ENCODE measurements at regions not wholly inside any gene's neighbourhood (a gene's known extent, or its start where the extent isn't known, plus 50 kb on each side); places are given as distances from the start of the nearest gene placed in this dataset.

- H3K4me2 ChIP-seq (ENCODE audit: insufficient read depth, low read length), result no peak overlapping the region
- H3K9me1 ChIP-seq (replicated peaks; ENCODE audit: control insufficient read depth, extremely low read depth, insufficient read depth, low read length), result no peaks in the 10 kb centered on the region
- H3K27me3 ChIP-seq (ENCODE audit: control insufficient read depth in 2 of 2, insufficient read depth in 2 of 2, low read length in 2 of 2), result peaks cover 13 to 29% of the 10 kb centered on the region in 2 experiments
- H2AFZ ChIP-seq (ENCODE audit: low read depth, low read length), result no peak overlapping the region
- H3K27ac ChIP-seq (ENCODE audit: insufficient read depth, low read depth, low read length), result no peak overlapping the region
- FAIRE-seq (no peak), DNase-seq (ENCODE audit: low read depth, low spot score) (no peak)
- TF ChIP-seq, protein P1, sequence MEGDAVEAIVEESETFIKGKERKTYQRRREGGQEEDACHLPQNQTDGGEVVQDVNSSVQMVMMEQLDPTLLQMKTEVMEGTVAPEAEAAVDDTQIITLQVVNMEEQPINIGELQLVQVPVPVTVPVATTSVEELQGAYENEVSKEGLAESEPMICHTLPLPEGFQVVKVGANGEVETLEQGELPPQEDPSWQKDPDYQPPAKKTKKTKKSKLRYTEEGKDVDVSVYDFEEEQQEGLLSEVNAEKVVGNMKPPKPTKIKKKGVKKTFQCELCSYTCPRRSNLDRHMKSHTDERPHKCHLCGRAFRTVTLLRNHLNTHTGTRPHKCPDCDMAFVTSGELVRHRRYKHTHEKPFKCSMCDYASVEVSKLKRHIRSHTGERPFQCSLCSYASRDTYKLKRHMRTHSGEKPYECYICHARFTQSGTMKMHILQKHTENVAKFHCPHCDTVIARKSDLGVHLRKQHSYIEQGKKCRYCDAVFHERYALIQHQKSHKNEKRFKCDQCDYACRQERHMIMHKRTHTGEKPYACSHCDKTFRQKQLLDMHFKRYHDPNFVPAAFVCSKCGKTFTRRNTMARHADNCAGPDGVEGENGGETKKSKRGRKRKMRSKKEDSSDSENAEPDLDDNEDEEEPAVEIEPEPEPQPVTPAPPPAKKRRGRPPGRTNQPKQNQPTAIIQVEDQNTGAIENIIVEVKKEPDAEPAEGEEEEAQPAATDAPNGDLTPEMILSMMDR (IDR thresholded peaks at IDR 0.05; ENCODE audit: extremely low read depth in 1 of 2, insufficient read depth in 1 of 2, low read depth in 1 of 2, low read length in 2 of 2), result no peak
- TF ChIP-seq MAX (IDR thresholded peaks at IDR 0.05; ENCODE audit: insufficient read depth, insufficient read length) (no peak), GATA2 (IDR thresholded peaks at IDR 0.05; ENCODE audit: insufficient read depth, insufficient read length, low read depth, low read length) (no peak), POLR2A (IDR thresholded peaks at IDR 0.05; ENCODE audit: low read depth, low read length) (no peak), FOS (IDR thresholded peaks at IDR 0.05; ENCODE audit: borderline replicate concordance, insufficient read depth, low read length) (no peak), MYC (IDR thresholded peaks at IDR 0.05; ENCODE audit: low read depth, low read length) (no peak), JUN (IDR thresholded peaks at IDR 0.05; ENCODE audit: borderline replicate concordance, insufficient read depth, insufficient read length, low read depth) (no peak), POLR2AphosphoS5 (IDR thresholded peaks at IDR 0.05; ENCODE audit: insufficient read depth, low read depth, low read length) (no peak), EZH2 (IDR thresholded peaks at IDR 0.05; ENCODE audit: borderline replicate concordance, low read depth, low read length, severe bottlenecking) (no peak)
- no peak overlapping the region for H3K4me3 ChIP-seq (replicated peaks in 1 of 3; ENCODE audit: insufficient read depth in 1 of 3, low read depth in 1 of 3, low read length in 3 of 3)
- intact Hi-C loops (cut with micrococcal nuclease) (no loop called here), dilution Hi-C loops (cut with MboI; ENCODE audit: extremely low pct_ligation_motif_present, low sequenced_read_pairs) (no loop called here)
- no peak overlapping the region for H3K9ac ChIP-seq (replicated peaks; ENCODE audit: extremely low read depth, insufficient read depth, low read length)
- CTCF ChIA-PET, result interaction anchor here (2.7 kb wide), 1 partner anchor 9 kb away, joined by 8 read pairs; no protein-coding TSS in a partner anchor
- no peaks in the 10 kb centered on the region for H3K9me3 ChIP-seq (replicated peaks; ENCODE audit: control insufficient read depth, insufficient read depth, low read length)
- H3K4me1 ChIP-seq (ENCODE audit: control insufficient read depth, extremely low read depth, insufficient read depth, low read length), result no peaks in the 10 kb centered on the region
- no TSS peak for BruUV-seq (replicated peaks)
- no peaks in the 10 kb centered on the region for H3K79me2 ChIP-seq (ENCODE audit: control insufficient read depth, insufficient read depth, low read length)
- no peaks in the 10 kb centered on the region for H4K20me1 ChIP-seq (replicated peaks; ENCODE audit: control insufficient read depth, extremely low read depth, insufficient read depth, low read length)
- POLR2A ChIA-PET, result no interaction called here
- no peaks in the 10 kb centered on the region for H3K36me3 ChIP-seq (ENCODE audit: control insufficient read depth in 2 of 2, extremely low read depth in 1 of 2, insufficient read depth in 2 of 2, low read length in 2 of 2)
These were observed 453.7 kb downstream of the SETD4 start for GRCh38 chr21:35606578-35606977.

All from endothelial cell of umbilical vein (primary cell).